CD4-positive, CD25-positive, alpha-beta regulatory T cell (primary cell): ENCODE measurements at regions not wholly inside any gene's neighbourhood (a gene's known extent, or its start where the extent isn't known, plus 50 kb on each side); places are given as distances from the start of the nearest gene placed in this dataset.
"Not testable (repeated sequence)": the region's sequence is repeated elsewhere in the genome, so short reads cannot be mapped to it uniquely, and the experiment has no call there.

ENCODE experiments used
- ATAC-seq, 2 donors: fragments of 150-1000 bp; cut with Tn5 transposase; one replicate each; pipeline ENCODE4 v1.10.0; 2021; ENCODE audit warnings: low read depth in 2 of 2, moderate number of reproducible peaks in 2 of 2, moderate library complexity in 1 of 2
- DNase-seq, 3 donors: peaks; one replicate each; pipeline versions ENCODE4 v3.0.0 to v3.0.0-alpha.2; 2012 to 2022; ENCODE audit warnings: mixed read lengths in 1 of 3
- H3K27ac ChIP-seq: one replicate; pipeline ENCODE4 v1.7.0; 2013; ENCODE audit warnings: mild to moderate bottlenecking, low read length; ENCODE audit not compliant: insufficient read depth, poor library complexity, severe bottlenecking
- H3K27me3 ChIP-seq: one replicate; pipeline ENCODE4 v1.7.0; 2013; ENCODE audit warnings: low read length; ENCODE audit not compliant: control insufficient read depth, insufficient read depth
- H3K36me3 ChIP-seq: one replicate; pipeline ENCODE4 v1.7.0; 2013; ENCODE audit warnings: mild to moderate bottlenecking, low read length, moderate library complexity; ENCODE audit not compliant: control insufficient read depth, insufficient read depth
- H3K4me1 ChIP-seq: 2 replicates; pipeline ENCODE4 v1.7.0; 2013; ENCODE audit warnings: mild to moderate bottlenecking, low read length; ENCODE audit not compliant: insufficient read depth, control insufficient read depth, poor library complexity, severe bottlenecking
- H3K4me3 ChIP-seq: one replicate; pipeline ENCODE4 v1.7.0; 2013; ENCODE audit warnings: low read depth, mild to moderate bottlenecking, low read length, moderate library complexity
- H3K9me3 ChIP-seq, 2 experiments: 1 replicate in 1 of 2; 2 replicates in 1 of 2; pipeline ENCODE4 v1.7.0; 2013; ENCODE audit warnings: low read length in 2 of 2, mild to moderate bottlenecking in 1 of 2, moderate library complexity in 1 of 2; ENCODE audit not compliant: control insufficient read depth in 2 of 2
- H3K27ac Mint-ChIP-seq, 3 donors: one replicate each; pipeline ENCODE4 v1.8.0; 2020 to 2022; ENCODE audit warnings: mild to moderate bottlenecking in 3 of 3, mixed read lengths in 3 of 3, moderate library complexity in 2 of 3
- H3K27me3 Mint-ChIP-seq: one replicate; pipeline ENCODE4 v1.8.0; 2022; ENCODE audit warnings: mild to moderate bottlenecking, mixed read lengths
- H3K36me3 Mint-ChIP-seq: one replicate; pipeline ENCODE4 v1.8.0; 2020; ENCODE audit warnings: mixed read lengths
- H3K4me1 Mint-ChIP-seq, 4 donors: one replicate each; pipeline ENCODE4 v1.8.0; 2020 to 2022; ENCODE audit warnings: mixed read lengths in 4 of 4, mild to moderate bottlenecking in 1 of 4
- H3K4me3 Mint-ChIP-seq, 4 donors: one replicate each; pipeline ENCODE4 v1.8.0; 2020 to 2022; ENCODE audit warnings: mild to moderate bottlenecking in 4 of 4, mixed read lengths in 4 of 4, moderate library complexity in 3 of 4
- H3K9me3 Mint-ChIP-seq, 7 donors: one replicate each; pipeline ENCODE4 v1.8.0; 2020 to 2022; ENCODE audit warnings: mixed read lengths in 7 of 7, mild to moderate bottlenecking in 3 of 7, moderate library complexity in 2 of 7

DNA sequence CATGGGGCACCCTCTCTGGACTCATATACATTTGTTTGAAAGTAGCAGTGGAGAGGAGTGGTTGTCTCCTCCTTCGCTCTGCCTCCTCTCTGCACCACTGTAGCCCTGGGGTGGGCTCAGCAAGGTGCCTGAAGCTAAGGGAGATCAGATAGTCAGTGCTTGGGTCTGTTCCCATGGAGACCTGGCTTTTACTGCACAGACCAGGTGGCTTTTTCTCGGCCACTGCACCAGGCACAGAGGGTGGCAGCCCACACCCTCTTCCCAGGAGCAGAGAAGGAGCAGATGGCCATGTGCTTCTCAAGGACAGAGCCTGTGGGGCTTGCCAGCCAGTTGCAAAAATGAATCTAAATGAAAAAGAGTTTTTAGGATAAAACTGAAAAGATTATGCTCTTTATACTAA is 123.4 kb upstream of the KCNK1 start:
- H3K9me3 ChIP-seq, result no peaks in the 10 kb centered on the region
- H3K4me1 Mint-ChIP-seq, result no peaks in the 10 kb centered on the region
- H3K4me3 Mint-ChIP-seq, result no peak overlapping the region
- peaks cover 0 to 2% (median 0%) of the 10 kb centered on the region in 7 donors for H3K9me3 Mint-ChIP-seq
- H3K27ac Mint-ChIP-seq, result no peak overlapping the region
- no peak overlapping the region for H3K4me3 ChIP-seq
- no peak overlapping the region for H3K27ac ChIP-seq
- no peaks in the 10 kb centered on the region for H3K36me3 Mint-ChIP-seq
- H3K27me3 Mint-ChIP-seq, result peaks cover 9% of the 10 kb centered on the region
- no peaks in the 10 kb centered on the region for H3K4me1 ChIP-seq
- DNase-seq (no peak), ATAC-seq (no peak)
- no peaks in the 10 kb centered on the region for H3K36me3 ChIP-seq
- H3K27me3 ChIP-seq, result no peaks in the 10 kb centered on the region

DNA sequence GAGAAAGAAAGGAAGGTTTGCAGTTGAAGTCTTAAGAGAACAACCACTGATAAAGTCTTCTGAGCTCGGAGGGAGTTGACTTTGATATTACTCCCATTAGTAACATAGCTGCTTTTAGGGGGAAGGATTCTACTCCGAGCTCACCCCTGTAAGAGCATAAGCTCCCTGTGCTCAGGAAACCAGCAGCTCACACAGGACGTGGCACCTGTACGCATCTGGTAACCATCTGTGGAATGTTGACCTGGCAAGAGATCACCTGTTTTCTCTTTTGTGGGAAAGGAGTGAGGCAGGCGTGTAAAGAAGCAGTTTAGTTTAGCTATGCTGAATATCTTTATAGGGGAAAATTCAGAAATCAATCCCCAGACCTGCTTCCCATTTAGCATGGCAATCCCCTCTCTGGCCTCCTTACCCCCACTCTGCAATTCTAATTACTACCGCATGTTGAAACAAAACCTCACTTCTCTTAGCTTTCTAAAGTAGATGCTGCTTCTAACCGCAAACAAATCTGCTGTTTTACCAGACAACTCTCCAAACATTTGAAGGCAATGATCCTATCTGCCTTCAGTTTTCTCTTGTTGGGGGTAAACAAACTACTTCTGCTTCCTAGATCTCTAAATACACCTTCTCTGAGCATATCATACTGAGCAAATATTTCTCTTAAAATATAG is 121.8 kb upstream of the KCNK1 start:
- H3K4me1 ChIP-seq, result no peaks in the 10 kb centered on the region
- H3K9me3 ChIP-seq, result no peaks in the 10 kb centered on the region
- H3K27ac ChIP-seq, result no peak overlapping the region
- DNase-seq, result no peak
- H3K4me3 Mint-ChIP-seq, result no peak overlapping the region
- no peaks in the 10 kb centered on the region for H3K4me1 Mint-ChIP-seq
- peaks cover 4% of the 10 kb centered on the region for H3K27me3 Mint-ChIP-seq
- peak overlapping the region in 1 of 3 donors; percentile 70 for H3K27ac Mint-ChIP-seq
- H3K9me3 Mint-ChIP-seq, result peaks cover 0 to 2% (median 0%) of the 10 kb centered on the region in 7 donors
- H3K27me3 ChIP-seq, result no peaks in the 10 kb centered on the region
- no peak for ATAC-seq
- H3K4me3 ChIP-seq, result no peak overlapping the region
- H3K36me3 Mint-ChIP-seq, result no peaks in the 10 kb centered on the region
- H3K36me3 ChIP-seq, result no peaks in the 10 kb centered on the region

DNA sequence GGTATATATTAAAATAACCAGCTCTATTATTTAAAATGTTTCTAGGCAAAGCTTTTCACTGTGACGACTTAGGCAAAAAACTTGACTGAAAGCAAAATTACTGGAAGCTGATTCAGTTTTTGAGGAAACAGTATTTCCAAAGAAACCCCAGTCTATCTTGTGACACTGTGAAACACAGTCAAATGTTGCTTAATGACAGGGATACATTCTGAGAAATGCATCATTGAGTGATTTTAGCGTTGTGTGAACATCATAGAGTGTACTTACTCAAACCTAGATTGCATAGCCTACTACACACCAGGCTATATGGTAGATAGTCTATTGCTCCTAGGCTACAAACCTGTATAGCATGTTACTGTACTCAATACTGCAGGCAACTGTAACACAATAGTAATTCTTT is 116.9 kb upstream of the KCNK1 start:
- Mint-ChIP-seq H3K36me3 (no peaks in the 10 kb centered on the region), H3K4me3 (no peak overlapping the region), H3K4me1 (no peaks in the 10 kb centered on the region), H3K27ac (no peak overlapping the region), H3K27me3 (peaks cover 13% of the 10 kb centered on the region), H3K9me3 (peaks cover 0 to 2% (median 0%) of the 10 kb centered on the region in 7 donors)
- peaks cover 2% of the 10 kb centered on the region for H3K27me3 ChIP-seq
- no peak overlapping the region for H3K27ac ChIP-seq
- no peak overlapping the region for H3K4me3 ChIP-seq
- DNase-seq (no peak), ATAC-seq (no peak)
- no peaks in the 10 kb centered on the region for H3K4me1 ChIP-seq
- no peaks in the 10 kb centered on the region for H3K36me3 ChIP-seq
- H3K9me3 ChIP-seq, result no peaks in the 10 kb centered on the region

DNA sequence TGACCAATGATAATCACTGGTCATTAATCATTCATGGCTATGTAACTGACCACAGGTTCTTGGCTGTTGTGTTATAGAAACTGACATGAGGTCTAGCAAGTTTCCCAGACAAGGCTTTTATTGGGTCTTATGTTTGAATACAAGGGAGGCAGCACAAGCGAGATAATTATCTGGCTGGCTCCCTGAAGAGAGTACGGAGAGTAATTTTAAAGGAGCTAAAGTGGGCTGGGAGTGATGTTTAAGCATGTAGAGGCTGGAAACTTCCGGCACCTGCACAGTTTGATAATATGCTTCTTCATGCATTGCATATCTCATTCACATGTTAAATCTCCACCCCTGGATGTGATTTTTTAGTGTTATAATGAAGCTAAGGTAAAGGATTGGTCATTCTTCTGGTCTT is 116.2 kb upstream of the KCNK1 start:
- DNase-seq (no peak), ATAC-seq (no peak)
- H3K4me1 ChIP-seq, result no peaks in the 10 kb centered on the region
- peaks cover 2% of the 10 kb centered on the region for H3K27me3 ChIP-seq
- peaks cover 0 to 2% (median 0%) of the 10 kb centered on the region in 7 donors for H3K9me3 Mint-ChIP-seq
- H3K36me3 ChIP-seq, result no peaks in the 10 kb centered on the region
- no peak overlapping the region for H3K4me3 Mint-ChIP-seq
- no peaks in the 10 kb centered on the region for H3K36me3 Mint-ChIP-seq
- H3K27ac Mint-ChIP-seq, result no peak overlapping the region
- H3K27me3 Mint-ChIP-seq, result peaks cover 13% of the 10 kb centered on the region
- no peak overlapping the region for H3K27ac ChIP-seq
- H3K4me1 Mint-ChIP-seq, result no peaks in the 10 kb centered on the region
- no peaks in the 10 kb centered on the region for H3K9me3 ChIP-seq
- H3K4me3 ChIP-seq, result no peak overlapping the region

DNA sequence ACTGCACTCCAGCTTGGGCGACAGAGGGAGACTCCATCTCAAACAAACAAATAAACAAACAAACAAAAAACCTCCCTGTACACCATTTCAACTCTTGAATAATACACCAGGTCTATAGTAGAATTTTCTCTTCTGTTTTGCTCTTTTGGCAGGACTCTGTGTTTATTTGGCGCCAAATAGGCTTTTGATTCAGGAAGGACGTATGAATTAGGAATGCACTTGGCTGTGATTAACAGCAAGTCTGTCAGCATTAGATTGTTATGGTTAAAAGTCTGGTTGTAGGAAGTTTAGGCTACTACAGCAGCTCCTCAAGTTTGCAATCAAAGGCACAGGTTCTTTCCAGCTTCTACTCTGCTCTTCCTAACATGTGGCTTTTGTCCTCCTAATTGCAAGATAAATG is 113.8 kb upstream of the KCNK1 start:
- H3K4me3 ChIP-seq, result no peak overlapping the region
- H3K27ac ChIP-seq, result no peak overlapping the region
- no peaks in the 10 kb centered on the region for H3K36me3 ChIP-seq
- no peak for DNase-seq
- H3K4me3 Mint-ChIP-seq, result no peak overlapping the region
- H3K27me3 ChIP-seq, result peaks cover 2% of the 10 kb centered on the region
- H3K9me3 ChIP-seq, result no peaks in the 10 kb centered on the region
- H3K4me1 Mint-ChIP-seq, result no peaks in the 10 kb centered on the region
- H3K4me1 ChIP-seq, result no peaks in the 10 kb centered on the region
- H3K9me3 Mint-ChIP-seq, result peaks cover 0 to 2% (median 0%) of the 10 kb centered on the region in 7 donors
- H3K36me3 Mint-ChIP-seq, result no peaks in the 10 kb centered on the region
- ATAC-seq, result no peak
- H3K27ac Mint-ChIP-seq, result no peak overlapping the region
- H3K27me3 Mint-ChIP-seq, result peaks cover 13% of the 10 kb centered on the region

DNA sequence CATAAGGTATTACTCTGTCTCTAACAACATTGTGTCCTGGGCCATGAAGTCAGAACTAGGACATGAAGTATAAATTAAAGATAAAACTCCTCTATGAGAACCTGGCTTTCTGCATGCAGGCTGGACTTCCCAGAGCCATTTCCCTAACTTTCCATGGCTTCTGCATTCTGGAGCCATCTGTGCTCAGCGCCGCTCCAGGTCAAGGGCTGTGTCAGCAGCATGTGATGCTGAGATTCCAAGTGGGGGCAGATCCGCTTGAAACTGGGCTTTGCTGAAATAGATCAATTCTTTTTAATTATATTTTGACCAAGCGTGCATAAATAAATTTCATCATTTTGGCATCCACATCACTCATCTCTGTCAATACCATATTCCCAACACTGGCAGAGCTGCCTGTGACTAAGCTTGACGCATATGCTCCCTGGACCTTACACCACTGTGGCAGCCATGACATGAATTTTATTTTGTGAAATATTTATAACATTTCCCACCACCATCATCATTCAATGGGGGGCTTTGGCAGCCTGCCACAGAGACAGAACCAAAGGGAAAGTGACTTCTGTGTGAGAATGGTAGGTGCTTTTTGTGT is 110.4 kb upstream of the KCNK1 start:
- H3K4me1 ChIP-seq, result no peaks in the 10 kb centered on the region
- DNase-seq (no peak), ATAC-seq (no peak)
- H3K9me3 Mint-ChIP-seq, result peaks cover 0 to 8% (median 2%) of the 10 kb centered on the region in 7 donors
- H3K27me3 ChIP-seq, result peaks cover 2% of the 10 kb centered on the region
- peaks cover 3% of the 10 kb centered on the region for H3K27me3 Mint-ChIP-seq
- H3K27ac Mint-ChIP-seq, result no peak overlapping the region
- H3K27ac ChIP-seq, result no peak overlapping the region
- no peaks in the 10 kb centered on the region for H3K36me3 ChIP-seq
- H3K4me3 Mint-ChIP-seq, result no peak overlapping the region
- H3K4me3 ChIP-seq, result no peak overlapping the region
- H3K4me1 Mint-ChIP-seq, result no peaks in the 10 kb centered on the region
- H3K9me3 ChIP-seq, result no peaks in the 10 kb centered on the region
- H3K36me3 Mint-ChIP-seq, result no peaks in the 10 kb centered on the region

DNA sequence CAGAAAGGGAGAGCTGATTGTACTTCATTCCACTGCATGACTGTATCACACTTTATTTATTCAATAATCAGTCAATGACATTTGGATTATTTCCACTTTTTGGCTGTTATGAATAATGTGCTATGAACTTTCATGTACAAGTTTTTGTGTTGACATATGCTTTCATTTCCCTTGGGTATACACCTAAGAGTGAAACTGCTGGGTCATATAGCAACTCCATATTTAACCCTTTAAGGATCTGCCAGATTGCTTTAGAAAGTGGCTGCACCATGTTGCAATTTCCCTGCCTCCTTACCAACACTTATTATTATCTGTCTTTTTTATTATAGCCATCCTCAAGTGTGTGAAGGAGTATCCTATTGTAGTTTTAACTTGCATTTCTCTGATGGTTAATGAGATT is 108.8 kb upstream of the KCNK1 start:
- no peak overlapping the region for H3K4me3 ChIP-seq
- H3K27me3 ChIP-seq, result peaks cover 3% of the 10 kb centered on the region
- H3K36me3 ChIP-seq, result no peaks in the 10 kb centered on the region
- H3K27ac ChIP-seq, result no peak overlapping the region
- H3K27me3 Mint-ChIP-seq, result no peaks in the 10 kb centered on the region
- H3K4me1 Mint-ChIP-seq, result no peaks in the 10 kb centered on the region
- no peaks in the 10 kb centered on the region for H3K36me3 Mint-ChIP-seq
- no peaks in the 10 kb centered on the region for H3K4me1 ChIP-seq
- no peak overlapping the region for H3K4me3 Mint-ChIP-seq
- ATAC-seq, result no peak
- H3K27ac Mint-ChIP-seq, result no peak overlapping the region
- H3K9me3 ChIP-seq, result no peaks in the 10 kb centered on the region
- peaks cover 0 to 8% (median 2%) of the 10 kb centered on the region in 7 donors for H3K9me3 Mint-ChIP-seq
- DNase-seq, result no peak

DNA sequence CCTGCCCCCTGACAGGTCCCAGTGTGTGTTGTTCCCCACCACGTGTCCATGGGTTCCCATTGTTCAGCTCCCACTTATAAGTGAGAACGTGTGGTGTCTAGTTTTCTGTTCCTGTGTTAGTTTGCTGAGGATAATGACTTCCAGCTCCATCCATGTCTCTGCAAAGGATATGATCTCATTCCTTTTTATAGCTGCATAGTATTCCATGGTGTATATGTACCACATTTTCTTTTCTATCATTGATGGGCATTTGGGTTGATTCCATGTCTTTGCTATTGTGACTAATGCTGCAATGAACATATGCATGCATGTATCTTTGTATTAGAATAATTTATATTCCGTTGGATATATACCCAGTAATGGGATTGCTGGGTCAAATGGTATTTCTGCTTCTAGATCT is 108.0 kb upstream of the KCNK1 start:
- not testable (repeated sequence) for H3K27ac Mint-ChIP-seq, H3K9me3 ChIP-seq, H3K4me1 ChIP-seq, DNase-seq, H3K27ac ChIP-seq, H3K36me3 ChIP-seq, H3K4me3 Mint-ChIP-seq, ATAC-seq, H3K4me1 Mint-ChIP-seq, H3K36me3 Mint-ChIP-seq, H3K9me3 Mint-ChIP-seq, H3K4me3 ChIP-seq, H3K27me3 Mint-ChIP-seq, H3K27me3 ChIP-seq
